Prostate gland (tissue), 2 donors: ENCODE measurements at regions not wholly inside any gene's neighbourhood (a gene's known extent, or its start where the extent isn't known, plus 50 kb on each side); places are given as distances from the start of the nearest gene placed in this dataset.

Experiments
- CTCF ChIP-seq, 4 experiments: fragments of 200-600 bp in 2 of 4; fragments of 450-650 bp in 2 of 4; sonication (generic) in 2 of 4; IDR thresholded peaks; 1 replicate in 3 of 4; 2 replicates in 1 of 4; pipeline ENCODE4 v1.5.1; 2016 to 2019; ENCODE audit warnings: antibody characterized with exemption in 4 of 4, mild to moderate bottlenecking in 2 of 4, moderate library complexity in 2 of 4
- POLR2A ChIP-seq: fragments of 450-650 bp; IDR thresholded peaks from one replicate; pipeline ENCODE4 v1.6.1; 2016; ENCODE audit warnings: antibody characterized with exemption, mild to moderate bottlenecking

DNA sequence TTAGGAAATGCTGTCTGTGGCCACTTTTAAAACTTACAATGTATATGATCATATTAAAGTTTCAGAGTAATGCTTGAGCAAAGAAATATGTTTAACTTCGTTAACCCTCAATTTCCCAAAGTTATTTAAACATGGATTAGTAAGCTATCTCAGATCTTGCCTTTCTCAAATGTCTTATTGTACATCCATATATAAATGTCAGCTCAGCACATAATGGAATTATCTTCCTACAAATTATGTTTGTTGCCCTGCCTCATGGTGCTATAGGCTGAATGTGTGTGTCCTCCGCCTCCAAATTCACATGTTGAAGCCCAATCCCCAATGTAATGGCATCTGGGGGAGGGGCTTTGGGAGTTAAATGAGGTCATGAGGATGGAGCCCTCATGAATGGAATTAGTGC lies 200.3 kb downstream of the MINAR1 start:
- TF ChIP-seq CTCF (IDR thresholded peaks at IDR 0.05) (no peak), POLR2A (no peak)
